ENCODE measurements at regions not wholly inside any gene's neighbourhood (a gene's known extent, or its start where the extent isn't known, plus 50 kb on each side); places are given as distances from the start of the nearest gene placed in this dataset.

DNA sequence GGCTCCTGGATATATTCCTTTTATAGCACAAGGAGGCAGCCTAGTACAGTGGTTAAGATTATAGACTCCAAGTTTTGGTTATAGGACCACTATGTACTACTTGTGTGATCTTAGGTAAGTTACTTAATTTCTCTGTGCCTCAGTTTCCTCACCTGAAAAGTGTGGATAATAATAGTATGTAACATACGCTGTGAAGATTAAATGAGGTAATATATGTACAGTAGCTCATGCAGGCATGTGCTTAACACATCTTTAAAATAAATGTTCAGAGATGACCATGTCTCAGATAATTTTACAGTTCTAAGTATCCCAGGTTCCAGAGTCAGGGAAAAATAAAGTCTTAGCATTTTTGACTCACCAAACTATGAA is 55.7 kb upstream of the TRABD2B start:
- DNase-seq: no peak

DNA sequence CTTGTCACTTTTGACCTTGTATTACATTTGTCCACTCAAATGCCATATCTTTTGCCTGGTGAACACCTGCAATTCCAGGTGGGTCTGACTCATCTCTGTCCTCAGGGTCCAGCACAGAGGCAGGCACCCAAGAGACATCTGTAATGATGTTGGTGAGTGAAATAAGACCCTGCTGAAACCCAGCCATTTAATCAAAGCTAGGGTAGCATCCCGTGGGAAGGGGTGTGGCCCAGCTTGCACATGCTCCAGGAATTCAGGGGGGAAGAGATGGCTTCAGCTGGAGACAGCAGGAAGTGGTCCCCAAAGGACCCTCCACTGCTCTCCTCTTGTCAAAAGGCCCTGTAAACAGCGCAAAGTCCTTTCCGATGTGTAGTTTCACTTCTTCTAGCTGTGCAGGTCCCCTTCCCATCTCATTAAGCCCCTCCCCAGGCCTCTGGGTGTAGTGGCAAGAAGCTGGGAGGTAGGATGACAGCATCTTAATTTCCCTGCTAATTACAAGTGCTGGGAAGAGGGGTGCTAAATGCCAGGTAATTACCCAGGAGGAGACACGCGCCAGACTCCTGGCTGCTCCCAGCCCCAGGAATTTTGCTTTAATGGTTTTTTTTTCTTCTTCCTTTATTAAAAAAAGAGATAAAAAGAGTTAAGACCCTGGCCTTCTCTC is 54.4 kb upstream of the TRABD2B start:
- no peak for DNase-seq

DNA sequence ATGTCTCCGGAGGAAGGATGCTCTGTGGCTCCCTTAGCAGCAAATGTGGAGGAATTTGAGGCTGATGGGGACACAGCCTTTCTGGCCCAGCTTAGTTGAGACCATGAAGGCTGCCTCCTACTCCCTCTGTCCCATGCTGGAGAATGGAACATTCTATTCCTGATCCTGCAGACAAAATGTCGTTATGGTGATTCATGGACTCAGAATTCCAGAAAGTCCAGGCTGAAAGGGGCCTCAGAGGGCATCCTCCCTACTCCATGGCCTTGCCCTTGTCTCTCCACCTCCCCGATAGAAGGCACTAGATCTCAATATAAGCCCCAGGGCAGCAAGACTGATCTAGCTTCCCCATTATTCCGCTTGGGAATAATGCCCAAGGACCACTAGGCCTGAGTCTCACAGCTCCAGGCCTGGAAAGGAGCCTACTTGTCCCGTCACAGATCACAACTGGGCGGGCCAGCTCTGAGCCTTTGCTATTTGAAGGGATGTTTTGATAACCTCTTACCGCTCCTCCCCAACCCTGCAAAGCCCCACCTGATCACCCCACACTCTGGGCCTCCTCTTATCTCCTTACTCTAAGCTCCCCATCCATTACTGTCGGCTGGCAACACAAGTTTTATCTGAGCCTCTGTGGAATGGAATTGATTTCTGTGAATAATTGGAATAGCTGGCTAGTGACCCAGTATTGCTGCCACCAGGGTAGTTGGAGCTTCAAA is 52.8 kb upstream of the TRABD2B start:
- DNase-seq: no peak

DNA sequence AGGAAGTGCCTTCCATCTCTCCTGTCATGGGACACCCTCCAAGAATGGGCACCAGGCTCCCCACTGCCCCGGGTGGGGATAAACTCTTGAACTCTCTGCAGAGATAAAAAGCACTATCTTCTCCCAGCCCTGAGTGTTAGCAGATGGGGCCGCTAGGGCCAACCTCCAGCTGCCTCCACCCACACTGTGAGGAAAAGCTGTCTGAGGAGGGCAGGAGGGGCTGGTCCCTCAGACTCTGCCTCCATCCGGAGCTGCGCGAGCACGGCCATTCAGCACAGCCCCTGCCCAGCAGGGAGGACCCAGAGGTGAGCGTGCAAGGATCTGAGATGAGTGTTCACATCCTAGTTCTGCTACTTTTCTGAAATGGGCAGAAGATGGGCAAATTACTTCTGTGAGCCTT is 51.8 kb upstream of the TRABD2B start:
- no peak for DNase-seq

DNA sequence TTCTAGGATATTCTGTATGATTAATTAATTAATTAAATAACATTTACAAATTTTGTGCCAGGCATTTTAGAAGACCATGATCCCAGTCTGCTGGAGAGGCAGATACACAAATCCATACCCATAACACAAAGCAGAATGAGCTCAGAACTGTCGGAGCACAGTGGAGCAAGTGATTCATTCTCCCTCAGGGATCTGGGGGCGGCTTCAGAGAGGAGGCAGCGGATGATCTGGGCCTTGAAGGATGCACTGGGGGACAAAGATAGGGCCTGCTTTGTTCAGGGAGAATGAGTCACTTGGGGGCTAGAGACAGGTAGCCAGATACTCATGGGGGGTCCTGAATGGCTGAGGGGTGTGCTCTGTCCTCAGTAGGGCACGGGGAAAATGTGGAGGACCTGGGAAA is 50.9 kb upstream of the TRABD2B start:
- DNase-seq: no peak

DNA sequence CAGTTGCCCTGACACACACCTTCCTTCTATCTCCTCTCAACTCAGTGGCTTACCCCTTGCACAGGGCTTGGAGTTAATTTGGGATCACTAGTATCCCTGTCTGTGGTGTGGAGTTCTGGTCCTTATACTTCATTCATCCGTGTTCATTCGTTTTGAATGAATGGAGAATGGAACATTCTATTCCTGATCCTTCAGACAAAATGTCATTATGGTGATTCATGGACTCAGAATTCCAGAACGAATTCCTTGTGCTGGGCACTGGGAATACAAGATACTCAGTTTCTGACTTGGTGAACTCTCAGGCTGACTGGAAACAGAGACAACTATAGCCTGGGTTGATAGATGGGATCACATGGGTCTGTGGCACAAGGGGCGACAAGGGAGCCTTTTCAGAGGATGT is 49.9 kb upstream of the TRABD2B start:
- no peak for DNase-seq

All from left kidney (tissue), 1 donor.